HEK293 (cell line): ENCODE measurements at regions not wholly inside any gene's neighbourhood (a gene's known extent, or its start where the extent isn't known, plus 50 kb on each side); places are given as distances from the start of the nearest gene placed in this dataset.

Experiments used
- CTCF ChIA-PET: fragments of 350-600 bp; formaldehyde crosslinking; extraction: SDS; loops from one replicate; lab custom pipeline; 2021; ENCODE audit warnings: antibody characterized with exemption; lab: Yijun Ruan, JAX
- POLR2A ChIA-PET: fragments of 300-600 bp; formaldehyde crosslinking; extraction: SDS; loops from one replicate; lab custom pipeline; 2020; ENCODE audit warnings: antibody characterized with exemption, inconsistent platforms; lab: Yijun Ruan, JAX
- H3K27ac ChIP-seq: fragments of 200-500 bp; sonication (Bioruptor generic); 2 replicates; pipeline ENCODE4 v1.5.1; 2014; ENCODE audit warnings: low read depth, low read length, control low read depth, inconsistent platforms; ENCODE audit errors: extremely low read depth
- H3K36me3 ChIP-seq, 2 experiments: fragments of 200-500 bp in 1 of 2; sonication (Bioruptor generic) in 1 of 2; 1 replicate in 1 of 2; 2 replicates in 1 of 2; pipeline ENCODE4 v1.5.1; 2014 to 2017; ENCODE audit warnings: inconsistent platforms in 2 of 2, low read length in 2 of 2; ENCODE audit not compliant: control insufficient read depth in 2 of 2, insufficient read depth in 1 of 2
- H3K4me1 ChIP-seq: fragments of 200-500 bp; sonication (Bioruptor generic); 2 replicates; pipeline ENCODE4 v1.5.1; 2014; ENCODE audit warnings: mild to moderate bottlenecking, low read length, inconsistent platforms; ENCODE audit not compliant: control insufficient read depth, insufficient read depth
- H3K4me3 ChIP-seq: 2 replicates; pipeline ENCODE4 v1.5.1; 2011; ENCODE audit warnings: low read depth, mild to moderate bottlenecking, control low read depth, low read length, moderate library complexity
- H3K9me3 ChIP-seq: fragments of 200-500 bp; sonication (Bioruptor generic); 2 replicates; pipeline ENCODE4 v1.5.1; 2014; ENCODE audit warnings: low read depth, low read length, inconsistent platforms; ENCODE audit not compliant: control insufficient read depth, insufficient read depth
- OVOL3 ChIP-seq: fragments of 450-650 bp; formaldehyde crosslinking; IDR thresholded peaks from 2 replicates; pipeline ENCODE4 v1.5.1; 2016; ENCODE audit warnings: missing biosample characterization, missing genetic modification characterization
- PRDM1 ChIP-seq: fragments of 450-650 bp; formaldehyde crosslinking; IDR thresholded peaks from 2 replicates; pipeline ENCODE4; 2016; ENCODE audit warnings: missing biosample characterization, missing genetic modification characterization
- SCRT2 ChIP-seq: fragments of 450-650 bp; formaldehyde crosslinking; IDR thresholded peaks from 2 replicates; pipeline ENCODE4 v1.5.1; 2016; ENCODE audit warnings: missing biosample characterization, missing genetic modification characterization
- SP7 ChIP-seq: fragments of 450-650 bp; formaldehyde crosslinking; IDR thresholded peaks from 2 replicates; pipeline ENCODE4 v1.5.1; 2016; ENCODE audit warnings: missing biosample characterization, missing genetic modification characterization
- YY2 ChIP-seq: fragments of 450-650 bp; formaldehyde crosslinking; IDR thresholded peaks from 2 replicates; pipeline ENCODE4 v1.5.1; 2016; ENCODE audit warnings: missing biosample characterization, missing genetic modification characterization
- ZBTB17 ChIP-seq: fragments of 450-650 bp; formaldehyde crosslinking; IDR thresholded peaks from 2 replicates; pipeline ENCODE4 v1.5.1; 2016; ENCODE audit warnings: missing biosample characterization, missing genetic modification characterization
- ZNF121 ChIP-seq: fragments of 450-650 bp; formaldehyde crosslinking; IDR thresholded peaks from 2 replicates; pipeline ENCODE4 v1.5.1; 2016; ENCODE audit warnings: missing biosample characterization, missing genetic modification characterization
- ZNF133 ChIP-seq: fragments of 450-650 bp; formaldehyde crosslinking; IDR thresholded peaks from 2 replicates; pipeline ENCODE4 v1.5.1; 2016; ENCODE audit warnings: missing biosample characterization, missing genetic modification characterization
- ZNF280D ChIP-seq: fragments of 450-650 bp; formaldehyde crosslinking; IDR thresholded peaks from 2 replicates; pipeline ENCODE4 v1.5.1; 2016; ENCODE audit warnings: missing biosample characterization, missing genetic modification characterization
- ZNF571 ChIP-seq: fragments of 450-650 bp; formaldehyde crosslinking; IDR thresholded peaks from 2 replicates; pipeline ENCODE4 v1.5.0; 2017; ENCODE audit warnings: missing biosample characterization, missing genetic modification characterization
- ZNF624 ChIP-seq: fragments of 450-650 bp; formaldehyde crosslinking; IDR thresholded peaks from 2 replicates; pipeline ENCODE4 v1.5.1; 2017; ENCODE audit warnings: missing biosample characterization, missing genetic modification characterization
- ZNF626 ChIP-seq: fragments of 450-650 bp; sonication (Bioruptor Pico); formaldehyde crosslinking; IDR thresholded peaks from 2 replicates; pipeline ENCODE4 v1.5.1; 2018; ENCODE audit warnings: missing biosample characterization, missing genetic modification characterization, inconsistent platforms

GRCh38 chr6:149267513-149268043 lies 49.9 kb upstream of the TAB2 start:
- Histone ChIP-seq H3K4me1 (peaks cover 6% of the 10 kb centered on the region; the same call in 1 of the 2 replicates), H3K9me3 (no peaks in the 10 kb centered on the region), H3K27ac (no peak overlapping the region)
- CTCF ChIA-PET = interaction anchor here (0.7 to 1.4 kb wide), 3 partner anchors 37 to 179 kb away, joined by 3 to 4 read pairs (median 3); no protein-coding TSS in a partner anchor
- TF ChIP-seq SP7 (tag by site-specific recombination) (no peak), SCRT2 (tag by site-specific recombination) (no peak), ZNF571 (no peak), ZNF121 (tag by site-specific recombination) (no peak), OVOL3 (no peak), ZNF133 (no peak), YY2 (tag by site-specific recombination) (no peak), ZNF624 (tag by site-specific recombination) (no peak), PRDM1 (no peak), ZBTB17 (tag by site-specific recombination) (no peak), ZNF626 (tag by site-specific recombination) (no peak), ZNF280D (tag by site-specific recombination) (no peak)
- TF ChIP-seq, all 188 proteins: peak for 0
- Histone ChIP-seq H3K36me3 (no peaks in the 10 kb centered on the region), H3K4me3 (no peak overlapping the region)
- POLR2A ChIA-PET = no interaction called here
